Liver (tissue), 8 donors: ENCODE measurements at regions not wholly inside any gene's neighbourhood (a gene's known extent, or its start where the extent isn't known, plus 50 kb on each side); places are given as distances from the start of the nearest gene placed in this dataset.

Source experiments
- DNase-seq: peaks from one replicate; pipeline ENCODE4 v3.0.0-alpha.2; 2017; ENCODE audit warnings: low spot score
- H3K27ac ChIP-seq, 2 donors: one replicate each; pipeline ENCODE4 v1.7.0; 2013; ENCODE audit warnings: inconsistent platforms in 2 of 2, low read length in 2 of 2, control low read depth in 1 of 2, low read depth in 1 of 2, mild to moderate bottlenecking in 1 of 2
- H3K27me3 ChIP-seq, 4 donors: one replicate each; pipeline versions ENCODE4 v1.6.1 to v1.7.0; 2013; ENCODE audit warnings: low read length in 3 of 4, inconsistent platforms in 1 of 4, mild to moderate bottlenecking in 1 of 4, moderate library complexity in 1 of 4; ENCODE audit not compliant: control insufficient read depth in 4 of 4, insufficient read depth in 4 of 4
- H3K36me3 ChIP-seq, 4 donors: one replicate each; pipeline versions ENCODE4 v1.6.1 to v1.7.0; 2013; ENCODE audit warnings: low read length in 3 of 4, mild to moderate bottlenecking in 3 of 4, low read depth in 1 of 4, moderate library complexity in 1 of 4; ENCODE audit not compliant: control insufficient read depth in 4 of 4, insufficient read depth in 3 of 4
- H3K4me1 ChIP-seq, 4 donors: one replicate each; pipeline versions ENCODE4 v1.6.1 to v1.7.0; 2013; ENCODE audit warnings: low read length in 3 of 4, mild to moderate bottlenecking in 3 of 4, moderate library complexity in 1 of 4; ENCODE audit not compliant: control insufficient read depth in 4 of 4, insufficient read depth in 4 of 4
- H3K4me3 ChIP-seq, 3 donors: one replicate each; pipeline versions ENCODE4 v1.6.1 to v1.7.0; 2013; ENCODE audit warnings: low read length in 3 of 3, control low read depth in 1 of 3, low read depth in 1 of 3, mild to moderate bottlenecking in 1 of 3
- H3K9ac ChIP-seq, 2 donors: one replicate each; pipeline ENCODE4 v1.7.0; 2013; ENCODE audit warnings: low read length in 2 of 2, mild to moderate bottlenecking in 2 of 2, moderate library complexity in 2 of 2, control low read depth in 1 of 2, low read depth in 1 of 2
- H3K9me3 ChIP-seq, 4 donors: one replicate each; pipeline versions ENCODE4 v1.6.1 to v1.7.0; 2013; ENCODE audit warnings: low read length in 3 of 4; ENCODE audit not compliant: control insufficient read depth in 4 of 4
- EGR1 ChIP-seq, 2 donors: IDR thresholded peaks; 2 replicates each; pipeline ENCODE4 v1.6.1; 2016 to 2018; ENCODE audit warnings: antibody characterized with exemption in 2 of 2, low read depth in 2 of 2
- FOXA1 ChIP-seq: IDR thresholded peaks from 2 replicates; pipeline ENCODE4 v1.6.1; 2016; ENCODE audit warnings: antibody characterized with exemption
- FOXA2 ChIP-seq: IDR thresholded peaks from 2 replicates; pipeline ENCODE4 v1.6.1; 2016; ENCODE audit warnings: antibody characterized with exemption
- GABPA ChIP-seq, 2 donors: IDR thresholded peaks in 1 of 2; conservative IDR thresholded peaks in 1 of 2; 2 replicates each; pipeline ENCODE4 v1.6.1; 2016; ENCODE audit warnings: antibody characterized with exemption in 2 of 2, mild to moderate bottlenecking in 1 of 2, moderate library complexity in 1 of 2
- HNF4A ChIP-seq, 2 donors: conservative IDR thresholded peaks; 2 replicates each; pipeline ENCODE4 v1.6.1; 2016; ENCODE audit warnings: antibody characterized with exemption in 2 of 2, mild to moderate bottlenecking in 2 of 2
- HNF4G ChIP-seq: IDR thresholded peaks from 2 replicates; pipeline ENCODE4 v1.6.1; 2016; ENCODE audit warnings: antibody characterized with exemption
- JUND ChIP-seq, 2 donors: IDR thresholded peaks; 2 replicates each; pipeline ENCODE4 v1.6.1; 2016; ENCODE audit warnings: antibody characterized with exemption in 2 of 2
- MAX ChIP-seq: IDR thresholded peaks from 2 replicates; pipeline ENCODE4 v1.6.1; 2016; ENCODE audit warnings: antibody characterized with exemption
- RAD21 ChIP-seq, 2 donors: IDR thresholded peaks; 2 replicates each; pipeline ENCODE4 v1.6.1; 2016; ENCODE audit warnings: antibody characterized with exemption in 2 of 2, mild to moderate bottlenecking in 2 of 2
- REST ChIP-seq: IDR thresholded peaks from 2 replicates; pipeline ENCODE4 v1.6.1; 2016; ENCODE audit warnings: antibody characterized with exemption, mild to moderate bottlenecking
- RXRA ChIP-seq, 2 donors: IDR thresholded peaks; 2 replicates each; pipeline ENCODE4 v1.6.1; 2017 to 2018; ENCODE audit warnings: antibody characterized with exemption in 2 of 2, mild to moderate bottlenecking in 1 of 2
- SP1 ChIP-seq: IDR thresholded peaks from 2 replicates; pipeline ENCODE4 v1.6.1; 2018; ENCODE audit warnings: antibody characterized with exemption, mild to moderate bottlenecking
- TAF1 ChIP-seq: conservative IDR thresholded peaks from 2 replicates; pipeline ENCODE4 v1.6.1; 2016; ENCODE audit warnings: antibody characterized with exemption, mild to moderate bottlenecking
- YY1 ChIP-seq: IDR thresholded peaks from 2 replicates; pipeline ENCODE4 v1.6.1; 2016; ENCODE audit warnings: antibody characterized with exemption, mild to moderate bottlenecking
- WGBS: extraction: QIAGEN DNeasy Blood & Tissue Kit; methylation state at CpG from one replicate; pipeline ENCODE4 v1.1.7; 2013; 5-methylcytosine and 5-hydroxymethylcytosine counted together
- TF ChIP-seq, protein P1 (sequence below): fragments of 150-350 bp; IDR thresholded peaks from 2 replicates; pipeline ENCODE4 v1.5.1; 2017; ENCODE audit warnings: improper control_type of control experiment, low read depth, low read length; ENCODE audit not compliant: missing input control
- TF ChIP-seq, protein P2 (sequence below): IDR thresholded peaks from 2 replicates; pipeline ENCODE4 v1.6.1; 2016; ENCODE audit warnings: antibody characterized with exemption
- donor health status: healthy.
- donor health status: healthy.
- donor health status: healthy.
- donor health status: healthy.
- donor health status: healthy.

- Histone ChIP-seq H3K9me3 (peaks cover 0 to 3% (median 0%) of the 10 kb centered on the region in 4 donors), H3K4me3 (no peak overlapping the region)
- 93% methylated on average over 1 of the region's 1 CpG for WGBS
Measured at GRCh38 chr13:74683411-74683810, 549.2 kb upstream of the KLF12 start.

GRCh38 chr13:74682746-74683145 lies 548.5 kb upstream of the KLF12 start:
- H3K4me3 ChIP-seq, result no peak overlapping the region
- TF ChIP-seq FOXA2 (no peak), HNF4A (conservative IDR thresholded peaks at IDR 0.05) (no peak), SP1 (no peak), MAX (no peak), RAD21 (IDR thresholded peaks at IDR 0.05) (no peak), HNF4G (no peak), JUND (IDR thresholded peaks at IDR 0.05) (no peak), GABPA (IDR thresholded peaks at IDR 0.05 in 1 of 2, conservative IDR thresholded peaks at IDR 0.05 in 1 of 2) (no peak), FOXA1 (no peak), EGR1 (IDR thresholded peaks at IDR 0.05; ENCODE audit: low read depth in 2 of 2) (no peak), REST (no peak), YY1 (no peak), TAF1 (no peak), RXRA (IDR thresholded peaks at IDR 0.05) (no peak)
- TF ChIP-seq, protein P1, sequence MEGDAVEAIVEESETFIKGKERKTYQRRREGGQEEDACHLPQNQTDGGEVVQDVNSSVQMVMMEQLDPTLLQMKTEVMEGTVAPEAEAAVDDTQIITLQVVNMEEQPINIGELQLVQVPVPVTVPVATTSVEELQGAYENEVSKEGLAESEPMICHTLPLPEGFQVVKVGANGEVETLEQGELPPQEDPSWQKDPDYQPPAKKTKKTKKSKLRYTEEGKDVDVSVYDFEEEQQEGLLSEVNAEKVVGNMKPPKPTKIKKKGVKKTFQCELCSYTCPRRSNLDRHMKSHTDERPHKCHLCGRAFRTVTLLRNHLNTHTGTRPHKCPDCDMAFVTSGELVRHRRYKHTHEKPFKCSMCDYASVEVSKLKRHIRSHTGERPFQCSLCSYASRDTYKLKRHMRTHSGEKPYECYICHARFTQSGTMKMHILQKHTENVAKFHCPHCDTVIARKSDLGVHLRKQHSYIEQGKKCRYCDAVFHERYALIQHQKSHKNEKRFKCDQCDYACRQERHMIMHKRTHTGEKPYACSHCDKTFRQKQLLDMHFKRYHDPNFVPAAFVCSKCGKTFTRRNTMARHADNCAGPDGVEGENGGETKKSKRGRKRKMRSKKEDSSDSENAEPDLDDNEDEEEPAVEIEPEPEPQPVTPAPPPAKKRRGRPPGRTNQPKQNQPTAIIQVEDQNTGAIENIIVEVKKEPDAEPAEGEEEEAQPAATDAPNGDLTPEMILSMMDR, result no peak
- TF ChIP-seq, protein P2, sequence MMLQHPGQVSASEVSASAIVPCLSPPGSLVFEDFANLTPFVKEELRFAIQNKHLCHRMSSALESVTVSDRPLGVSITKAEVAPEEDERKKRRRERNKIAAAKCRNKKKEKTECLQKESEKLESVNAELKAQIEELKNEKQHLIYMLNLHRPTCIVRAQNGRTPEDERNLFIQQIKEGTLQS, result no peak
- no peaks in the 10 kb centered on the region for H3K4me1 ChIP-seq
- no peak overlapping the region for H3K27ac ChIP-seq
- DNase-seq, result no peak
- WGBS, result 94% methylated on average over 1 of the region's 1 CpG
- peaks cover 0 to 2% (median 0%) of the 10 kb centered on the region in 4 donors for H3K27me3 ChIP-seq
- peaks cover 0 to 3% (median 0%) of the 10 kb centered on the region in 4 donors for H3K9me3 ChIP-seq
- peaks cover 0 to 1% (median 0%) of the 10 kb centered on the region in 4 donors for H3K36me3 ChIP-seq
- H3K9ac ChIP-seq, result no peak overlapping the region

More at GRCh38 chr13:74683411-74683810, 549.2 kb upstream of the KLF12 start:
- Histone ChIP-seq H3K27ac (no peak overlapping the region), H3K36me3 (peaks cover 0 to 1% (median 0%) of the 10 kb centered on the region in 4 donors), H3K9ac (no peak overlapping the region), H3K4me1 (no peaks in the 10 kb centered on the region), H3K27me3 (peaks cover 0 to 2% (median 0%) of the 10 kb centered on the region in 4 donors)
- no peak for DNase-seq
- TF ChIP-seq HNF4G, result no peak
